GM12891 (cell line): ENCODE measurements at regions not wholly inside any gene's neighbourhood (a gene's known extent, or its start where the extent isn't known, plus 50 kb on each side); places are given as distances from the start of the nearest gene placed in this dataset.

ENCODE experiments used
- POLR2A ChIP-seq: IDR thresholded peaks from 2 replicates; pipeline ENCODE4 v1.6.1; 2011; ENCODE audit warnings: low read depth, low read length, control low read depth
- POLR2AphosphoS5 ChIP-seq: IDR thresholded peaks from 2 replicates; pipeline ENCODE4 v1.6.1; 2011; ENCODE audit warnings: low read depth, low read length, control low read depth
- POU2F2 ChIP-seq: IDR thresholded peaks from 2 replicates; pipeline ENCODE4 v1.6.1; 2011; ENCODE audit warnings: low read depth, mild to moderate bottlenecking, control low read depth, low read length, moderate library complexity
- SPI1 ChIP-seq: IDR thresholded peaks from 2 replicates; pipeline ENCODE4 v1.6.1; 2011; ENCODE audit warnings: low read depth, low read length, control low read depth
- TAF1 ChIP-seq: IDR thresholded peaks from 2 replicates; pipeline ENCODE4 v1.6.1; 2011; ENCODE audit warnings: low read depth, low read length, control low read depth

GRCh38 chr3:153242896-153243295 is 80.9 kb downstream of the RAP2B start:
- TF ChIP-seq POLR2A (no peak), TAF1 (no peak), SPI1 (no peak), POU2F2 (no peak), POLR2AphosphoS5 (no peak)
